GM12891 (cell line): ENCODE measurements at regions not wholly inside any gene's neighbourhood (a gene's known extent, or its start where the extent isn't known, plus 50 kb on each side); places are given as distances from the start of the nearest gene placed in this dataset.

Experiments used
- POLR2A ChIP-seq: IDR thresholded peaks from 2 replicates; pipeline ENCODE4 v1.6.1; 2011; ENCODE audit warnings: low read depth, low read length, control low read depth
- POLR2AphosphoS5 ChIP-seq: IDR thresholded peaks from 2 replicates; pipeline ENCODE4 v1.6.1; 2011; ENCODE audit warnings: low read depth, low read length, control low read depth
- POU2F2 ChIP-seq: IDR thresholded peaks from 2 replicates; pipeline ENCODE4 v1.6.1; 2011; ENCODE audit warnings: low read depth, mild to moderate bottlenecking, control low read depth, low read length, moderate library complexity
- SPI1 ChIP-seq: IDR thresholded peaks from 2 replicates; pipeline ENCODE4 v1.6.1; 2011; ENCODE audit warnings: low read depth, low read length, control low read depth
- TAF1 ChIP-seq: IDR thresholded peaks from 2 replicates; pipeline ENCODE4 v1.6.1; 2011; ENCODE audit warnings: low read depth, low read length, control low read depth

- TF ChIP-seq POLR2A (no peak), TAF1 (no peak), POLR2AphosphoS5 (no peak), SPI1 (no peak), POU2F2 (no peak)
Measured at GRCh38 chr1:8214501-8215173, 103.3 kb upstream of the SLC45A1 start.
